NCI-H510A (cell line): ENCODE measurements at regions not wholly inside any gene's neighbourhood (a gene's known extent, or its start where the extent isn't known, plus 50 kb on each side); places are given as distances from the start of the nearest gene placed in this dataset.

Experiments used
- DNase-seq: peaks from one replicate; lab custom pipeline; 2025; lab: John Stamatoyannopoulos, UW

DNA sequence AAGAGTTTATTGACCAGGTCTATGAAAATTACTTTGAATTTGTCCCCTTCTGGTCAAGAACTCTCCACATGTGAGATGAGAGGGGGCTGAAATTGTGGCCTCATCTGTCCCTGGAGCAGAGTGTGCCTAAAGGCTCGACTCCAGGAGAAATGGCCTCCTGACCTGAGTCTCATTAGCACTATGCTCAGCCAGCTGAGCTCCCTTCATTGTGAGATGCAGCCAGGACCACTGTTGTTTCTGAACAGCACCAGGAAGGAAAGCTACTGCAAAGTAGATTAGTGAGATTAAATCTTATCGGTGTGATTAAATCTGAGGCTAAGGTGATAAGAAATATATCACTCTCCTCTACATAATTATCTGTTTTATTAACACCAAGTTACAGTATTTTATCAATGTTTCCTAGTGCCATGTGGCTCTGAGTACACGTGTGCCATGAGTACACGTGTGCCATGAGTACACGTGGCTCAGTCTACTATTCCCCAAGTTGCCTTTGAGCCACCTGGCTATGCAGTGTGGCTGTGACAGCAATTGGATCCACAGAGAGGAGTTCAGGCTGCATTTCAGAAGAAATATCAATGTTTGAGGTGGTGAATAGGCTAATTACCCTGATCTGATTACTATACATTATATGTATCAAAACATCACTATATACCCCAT lies 126.9 kb downstream of the IPMK start:
- DNase-seq, result no peak

DNA sequence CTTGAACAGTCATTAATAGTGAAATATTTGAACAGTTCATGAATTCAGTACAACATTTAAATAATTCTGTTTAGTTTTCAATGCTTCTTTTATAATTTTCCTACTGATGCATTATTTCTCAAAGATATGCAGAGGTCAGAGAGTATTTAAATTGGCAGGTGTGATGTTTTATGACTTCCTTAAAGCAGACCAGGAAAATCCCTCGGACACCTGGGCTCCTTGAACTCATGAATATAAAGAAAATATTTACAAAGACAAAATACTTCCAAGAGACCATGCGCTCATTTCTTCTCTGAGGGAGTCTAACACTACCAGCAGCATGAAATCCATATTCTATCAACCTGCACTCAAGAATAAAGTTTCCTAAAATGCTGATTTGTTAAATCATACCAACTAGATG lies 127.6 kb downstream of the IPMK start:
- no peak for DNase-seq

DNA sequence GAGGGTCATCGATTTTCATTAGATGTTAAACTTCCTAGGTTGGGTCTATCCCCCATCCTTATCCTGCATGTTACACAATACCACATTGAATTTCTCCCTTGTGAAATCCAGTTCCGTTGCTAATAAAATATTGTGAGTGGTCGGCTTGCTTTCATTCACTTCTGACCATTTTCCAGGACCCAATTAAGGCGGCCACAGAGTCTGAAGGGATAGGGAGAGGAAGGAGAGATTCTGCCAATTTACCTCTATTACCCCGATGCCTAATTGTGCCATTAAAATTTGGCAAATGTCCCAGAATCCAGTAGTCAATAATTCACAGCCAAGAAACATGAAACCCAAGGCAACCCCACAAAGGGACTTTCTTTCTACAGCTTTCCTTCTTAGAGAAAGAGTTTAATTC lies 129.9 kb downstream of the IPMK start:
- no peak for DNase-seq

- no peak for DNase-seq
Measured at GRCh38 chr10:58115218-58116050, 152.3 kb downstream of the IPMK start.

DNA sequence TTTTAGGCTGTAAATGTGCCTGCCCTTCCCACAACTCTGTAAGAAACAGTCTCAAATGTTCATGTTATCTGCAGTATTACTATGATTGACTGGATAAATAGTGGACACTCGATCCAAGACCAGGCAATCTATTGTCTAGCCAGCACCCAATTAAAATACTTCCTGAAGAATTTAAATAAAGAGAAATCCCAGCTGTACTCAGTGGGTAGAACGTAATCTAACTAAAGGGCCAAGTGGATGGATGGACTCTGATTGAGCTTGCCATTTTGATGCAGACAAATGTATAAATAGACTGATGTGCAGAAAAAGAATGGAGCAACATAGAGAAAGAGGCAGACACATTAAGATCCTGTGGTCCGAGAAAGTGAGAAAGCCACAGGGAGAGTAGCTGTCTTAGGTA lies 158.0 kb downstream of the IPMK start:
- DNase-seq, result no peak

DNA sequence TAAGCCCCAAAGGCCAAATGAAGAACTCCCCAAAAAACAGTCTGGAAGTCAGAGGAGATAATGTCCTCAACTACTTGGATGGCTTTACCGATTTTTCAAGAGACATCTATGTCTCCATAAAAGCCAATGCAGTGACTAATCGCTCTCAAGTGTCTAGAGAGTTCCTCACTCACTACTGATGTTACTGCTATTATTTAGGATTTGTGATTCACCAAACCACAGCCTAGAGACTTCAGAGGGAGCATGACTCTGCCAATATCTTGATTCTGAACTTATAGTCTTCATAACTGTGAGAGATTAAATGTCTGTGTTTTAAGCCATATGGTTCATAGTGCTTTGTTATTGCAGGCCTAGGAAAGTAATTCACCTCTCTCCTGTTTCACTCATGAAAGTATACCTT lies 160.2 kb downstream of the IPMK start:
- no peak for DNase-seq

DNA sequence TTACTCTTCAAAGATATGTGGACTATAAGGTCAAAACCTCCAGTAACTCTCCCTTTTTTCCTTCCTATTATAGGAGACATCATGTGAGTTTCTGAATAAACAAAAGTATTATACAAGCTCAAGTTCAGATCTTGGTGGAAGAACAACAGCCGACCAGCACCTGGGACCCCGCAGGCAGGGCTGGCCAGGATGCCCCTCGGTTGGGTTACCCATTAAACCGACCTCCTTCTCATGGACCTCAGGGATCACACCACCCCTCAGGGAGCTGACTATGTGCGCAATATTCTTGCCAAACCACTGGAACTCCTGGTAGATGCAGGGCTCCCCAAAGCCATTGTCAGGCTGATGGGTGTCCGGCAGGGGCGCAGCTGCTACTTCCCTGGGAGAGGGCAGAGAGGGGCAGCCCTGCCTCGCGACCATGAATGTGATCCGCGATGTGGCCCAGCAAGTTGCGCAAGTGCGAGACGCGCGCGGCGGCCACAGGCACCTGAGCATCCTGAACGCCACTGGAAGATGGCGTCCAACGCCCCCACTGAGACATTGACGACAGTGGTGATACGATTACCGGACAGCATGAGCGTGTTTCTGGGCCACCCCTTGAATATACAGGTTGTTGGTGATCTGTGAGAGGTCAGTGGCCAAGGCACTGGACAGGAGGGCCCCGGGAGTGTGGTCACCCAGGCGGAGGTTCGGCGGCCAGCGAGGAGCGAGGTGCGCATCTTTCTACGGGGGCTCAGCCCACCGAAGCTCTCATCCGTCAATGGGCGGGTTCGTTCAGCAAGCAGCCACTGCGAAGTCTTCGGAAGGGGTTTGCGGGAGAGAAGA lies 161.3 kb downstream of the IPMK start:
- no peak for DNase-seq

DNA sequence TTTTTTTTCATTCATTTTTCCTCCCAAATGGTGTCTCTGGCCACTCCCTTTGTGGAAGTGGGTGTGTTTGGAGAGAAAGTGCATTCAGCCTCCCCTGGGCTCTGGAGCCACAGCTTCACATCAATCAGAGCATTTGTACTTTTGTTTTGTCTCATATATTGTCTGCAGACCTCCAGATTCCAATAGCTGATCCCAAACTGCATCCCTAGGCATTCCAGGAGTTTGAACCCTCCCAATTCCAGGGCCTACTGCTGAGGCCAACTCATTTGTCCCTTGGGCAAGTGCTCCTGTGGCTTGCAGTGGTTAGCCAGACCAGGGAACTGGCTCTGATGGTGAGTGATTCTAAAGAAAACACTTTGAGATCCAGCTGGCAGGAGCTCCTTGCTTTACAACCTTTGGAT lies 163.3 kb downstream of the IPMK start:
- no peak for DNase-seq

- no peak for DNase-seq
Measured at GRCh38 chr10:58102897-58103296, 164.8 kb downstream of the IPMK start.

- DNase-seq, result no peak
Measured at GRCh38 chr10:58101682-58102081, 166.0 kb downstream of the IPMK start.

- no peak for DNase-seq
Measured at GRCh38 chr10:58094985-58095718, 172.5 kb downstream of the IPMK start.

DNA sequence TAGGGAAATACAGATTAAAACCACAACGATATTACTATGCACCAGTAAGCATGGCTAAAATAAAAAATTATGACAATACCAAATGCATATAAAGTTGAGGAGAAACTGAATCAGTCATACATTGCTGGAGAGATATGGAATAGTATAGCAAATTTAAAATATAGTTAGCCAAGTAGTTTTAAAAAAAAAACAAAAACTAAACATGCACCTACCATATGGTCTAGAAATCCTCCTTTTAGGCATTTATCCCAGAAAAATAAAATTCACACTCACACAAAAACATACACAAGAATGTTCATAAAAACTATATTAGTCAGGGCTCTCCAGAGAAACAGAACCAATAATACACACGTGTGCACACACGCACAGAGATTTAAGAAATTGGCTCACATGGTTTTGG lies 175.8 kb downstream of the IPMK start:
- no peak for DNase-seq

DNA sequence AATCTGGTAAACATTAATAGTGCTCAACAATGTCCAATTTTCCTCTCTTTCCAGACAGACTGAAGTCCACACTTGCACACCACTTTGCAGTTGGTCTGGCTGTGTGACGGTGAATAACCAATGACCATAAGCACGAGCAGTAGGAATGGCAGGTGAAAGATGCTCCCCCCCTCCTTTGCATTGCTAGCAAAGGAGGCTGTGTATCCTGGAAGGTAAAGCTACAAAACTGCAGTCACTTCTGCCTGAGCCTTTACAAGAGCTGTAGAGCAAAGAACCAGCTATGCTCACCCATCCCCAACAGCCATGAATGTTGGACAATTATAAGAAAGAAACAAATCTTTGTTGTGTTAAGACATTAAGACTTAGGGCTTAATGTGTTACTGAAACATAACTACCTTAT lies 178.0 kb downstream of the IPMK start:
- DNase-seq, result no peak

- DNase-seq, result no peak
Measured at GRCh38 chr10:58087896-58088295, 179.8 kb downstream of the IPMK start.

DNA sequence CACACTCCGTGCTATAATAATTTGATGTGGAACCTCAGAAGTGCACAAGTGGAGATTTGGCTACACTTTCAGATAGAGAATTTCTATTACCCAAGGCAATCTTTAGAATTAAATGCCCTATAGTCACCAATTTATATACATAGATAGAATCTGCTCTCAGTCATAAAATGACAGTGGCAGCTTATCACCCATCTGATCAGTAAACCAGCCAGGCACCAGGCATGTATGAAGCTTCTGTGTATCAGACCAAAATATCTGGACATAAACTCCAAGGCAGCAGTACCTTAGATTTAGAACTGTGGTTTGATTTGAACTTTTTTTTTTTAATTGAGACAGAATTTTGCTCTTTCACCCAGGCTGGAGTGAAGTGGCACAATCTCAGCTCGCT lies 180.9 kb downstream of the IPMK start:
- DNase-seq, result no peak

GRCh38 chr10:58086144-58086762 lies 181.4 kb downstream of the IPMK start:
- no peak for DNase-seq

DNA sequence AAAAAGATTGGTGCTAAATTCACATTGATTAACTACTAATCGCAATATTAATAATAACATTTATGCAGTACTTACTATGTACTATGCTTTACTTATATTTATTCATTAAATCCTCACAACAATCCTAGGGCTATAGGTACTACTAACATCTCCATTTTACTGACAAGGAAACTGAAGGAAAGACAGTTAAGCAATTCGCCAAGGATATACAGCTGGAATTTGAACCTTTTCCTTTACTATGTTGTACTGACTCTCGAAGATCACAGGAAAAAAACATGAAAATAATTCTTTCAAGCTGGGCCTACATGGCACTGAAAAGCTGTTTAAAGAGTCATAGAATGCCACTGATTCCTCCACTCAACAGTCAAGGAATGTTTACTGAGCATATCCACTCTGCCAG lies 185.4 kb downstream of the IPMK start:
- no peak for DNase-seq

- DNase-seq, result no peak
Measured at GRCh38 chr10:58081353-58081752, 186.3 kb downstream of the IPMK start.

DNA sequence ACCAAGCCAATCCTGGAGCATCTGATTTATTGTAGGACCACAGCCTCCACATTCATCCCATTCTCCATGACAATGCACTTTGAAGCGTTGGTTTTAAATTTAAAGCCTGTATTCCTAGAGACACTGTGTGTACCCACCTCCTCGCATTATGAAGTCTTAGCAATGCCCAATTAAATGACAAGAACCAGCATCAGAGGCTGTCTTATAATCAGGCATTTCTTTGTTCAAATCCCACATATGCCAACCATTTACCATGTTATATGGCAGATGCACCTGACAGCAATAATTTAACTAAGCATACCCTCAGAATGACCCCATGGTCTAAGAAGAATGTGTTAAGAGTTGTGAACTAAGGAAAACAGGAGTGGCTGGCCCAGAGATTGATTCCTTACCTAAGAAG lies 188.2 kb downstream of the IPMK start:
- DNase-seq, result no peak

DNA sequence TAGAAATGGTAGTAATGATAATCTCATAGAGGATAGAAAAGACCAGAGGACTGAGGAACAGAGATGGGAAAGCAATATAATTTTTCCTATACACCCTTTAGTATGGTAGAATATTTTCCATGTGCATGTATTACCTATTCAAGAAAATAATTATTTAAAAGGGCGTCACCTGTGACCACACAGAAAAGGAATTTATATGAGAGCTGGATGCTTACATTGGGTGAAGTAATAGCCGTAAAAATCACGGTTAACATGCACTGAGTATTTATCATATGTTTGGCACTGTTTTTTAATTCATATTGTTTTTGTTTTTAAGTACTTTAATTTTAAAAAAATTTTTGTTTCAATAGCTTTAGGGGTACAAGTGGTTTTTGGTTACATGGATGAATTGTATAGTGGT lies 195.1 kb downstream of the IPMK start:
- DNase-seq, result no peak

DNA sequence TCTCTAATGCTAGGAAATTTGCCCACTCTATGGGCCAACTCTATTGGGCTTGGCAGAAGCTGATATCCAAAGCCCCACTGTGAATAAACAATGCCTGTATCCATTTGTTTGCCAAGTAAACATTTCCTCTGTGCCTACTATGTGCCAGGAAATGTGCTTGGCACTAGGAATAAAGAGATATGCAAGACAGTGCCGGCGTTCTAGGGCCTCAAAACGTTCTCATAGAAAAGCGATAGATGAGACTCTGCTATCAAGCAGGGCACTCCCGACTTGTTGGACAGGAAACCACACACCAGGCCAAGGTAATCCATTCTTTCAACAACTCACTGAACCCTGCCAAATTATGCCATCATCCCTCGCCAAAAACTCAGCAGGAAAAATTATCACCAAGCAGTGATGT lies 196.7 kb downstream of the IPMK start:
- DNase-seq, result no peak

GRCh38 chr10:58068809-58069208 lies 198.9 kb downstream of the IPMK start:
- DNase-seq, result no peak
